ENCODE measurements at regions not wholly inside any gene's neighbourhood (a gene's known extent, or its start where the extent isn't known, plus 50 kb on each side); places are given as distances from the start of the nearest gene placed in this dataset.

- no peak for TF ChIP-seq CTCF (IDR thresholded peaks at IDR 0.05)
- no peak for TF ChIP-seq POLR2AphosphoS5 (IDR thresholded peaks at IDR 0.05)
- no peak for TF ChIP-seq POLR2A (IDR thresholded peaks at IDR 0.05)
These were observed 408.6 kb upstream of the MIR17HG start for GRCh38 chr13:90938848-90939247.
